ENCODE measurements at regions not wholly inside any gene's neighbourhood (a gene's known extent, or its start where the extent isn't known, plus 50 kb on each side); places are given as distances from the start of the nearest gene placed in this dataset.

- peak; percentile 96 for DNase-seq
These were observed 61.2 kb upstream of the SGK1 start for GRCh38 chr6:134379076-134379475.

- DNase-seq = no peak
These were observed 60.5 kb upstream of the SGK1 start for GRCh38 chr6:134378426-134378825.

GRCh38 chr6:134376785-134377184 is 58.9 kb upstream of the SGK1 start:
- DNase-seq = no peak

GRCh38 chr6:134375220-134375580 is 57.3 kb upstream of the SGK1 start:
- DNase-seq = peak; percentile 95

GRCh38 chr6:134374491-134375219 is 56.7 kb upstream of the SGK1 start:
- peak; percentile 37 for DNase-seq

- peak; percentile 47 for DNase-seq
These were observed 56.1 kb upstream of the SGK1 start for GRCh38 chr6:134373993-134374392.

GRCh38 chr6:134373282-134373922 is 55.5 kb upstream of the SGK1 start:
- DNase-seq = peak; percentile 99

- DNase-seq = peak; percentile 92
These were observed 54.8 kb upstream of the SGK1 start for GRCh38 chr6:134372603-134373281.

- no peak for DNase-seq
These were observed 50.8 kb upstream of the SGK1 start for GRCh38 chr6:134368670-134369069.
